Head of caudate nucleus (tissue), 42 donors: ENCODE measurements at regions not wholly inside any gene's neighbourhood (a gene's known extent, or its start where the extent isn't known, plus 50 kb on each side); places are given as distances from the start of the nearest gene placed in this dataset.
"Not testable (repeated sequence)": the region's sequence is repeated elsewhere in the genome, so short reads cannot be mapped to it uniquely, and the experiment has no call there.

ENCODE experiments used
- DNase-seq, 42 donors: peaks; one replicate each; pipeline versions ENCODE4 v3.0.0 to v3.0.0-alpha.2; 2020 to 2021; ENCODE audit warnings: mixed read lengths in 7 of 42
- intact Hi-C: fragments of 100-400 bp; cut with DNase I; formaldehyde crosslinking; loops from one replicate; pipeline ENCODE4 v1.15.0; 2022

GRCh38 chr6:68182386-68182785 is 452.7 kb upstream of the ADGRB3 start:
- intact Hi-C loops: no loop called here

GRCh38 chr6:68181027-68181426 is 454.1 kb upstream of the ADGRB3 start:
- DNase-seq, intact Hi-C loops: not testable (repeated sequence)

More at GRCh38 chr6:68182386-68182785, 452.7 kb upstream of the ADGRB3 start:
- no peak for DNase-seq

- intact Hi-C loops: no loop called here
- no peak for DNase-seq
These were observed 461.5 kb upstream of the ADGRB3 start for GRCh38 chr6:68173616-68174015.

GRCh38 chr6:68169922-68170321 is 465.2 kb upstream of the ADGRB3 start:
- intact Hi-C loops: no loop called here
- DNase-seq: no peak

- intact Hi-C loops: no loop called here
These were observed 467.5 kb upstream of the ADGRB3 start for GRCh38 chr6:68167604-68168003.

GRCh38 chr6:68160812-68161211 is 474.3 kb upstream of the ADGRB3 start:
- intact Hi-C loops, DNase-seq: not testable (repeated sequence)

More at GRCh38 chr6:68167604-68168003, 467.5 kb upstream of the ADGRB3 start:
- no peak for DNase-seq

- DNase-seq: no peak
- intact Hi-C loops: no loop called here
These were observed 474.7 kb upstream of the ADGRB3 start for GRCh38 chr6:68160348-68160747.

GRCh38 chr6:68159433-68159832 is 475.6 kb upstream of the ADGRB3 start:
- intact Hi-C loops: no loop called here

GRCh38 chr6:68158256-68158655 is 476.8 kb upstream of the ADGRB3 start:
- no peak for DNase-seq
- intact Hi-C loops: no loop called here

More at GRCh38 chr6:68159433-68159832, 475.6 kb upstream of the ADGRB3 start:
- DNase-seq: no peak

GRCh38 chr6:68144667-68145066 is 490.4 kb upstream of the ADGRB3 start:
- intact Hi-C loops: no loop called here
- DNase-seq: no peak

GRCh38 chr6:68141190-68141589 is 493.9 kb upstream of the ADGRB3 start:
- intact Hi-C loops: no loop called here
- DNase-seq: no peak

- intact Hi-C loops: no loop called here
- DNase-seq: no peak
These were observed 496.0 kb upstream of the ADGRB3 start for GRCh38 chr6:68139130-68139529.

- intact Hi-C loops: no loop called here
- no peak for DNase-seq
These were observed 500.3 kb upstream of the ADGRB3 start for GRCh38 chr6:68134796-68135195.

GRCh38 chr6:68128211-68128610 is 506.9 kb upstream of the ADGRB3 start:
- no peak for DNase-seq
- intact Hi-C loops: no loop called here

GRCh38 chr6:68127074-68127473 is 508.0 kb upstream of the ADGRB3 start:
- DNase-seq: no peak
- intact Hi-C loops: no loop called here

GRCh38 chr6:68126089-68126749 is 508.9 kb upstream of the ADGRB3 start:
- no peak for DNase-seq
- intact Hi-C loops: no loop called here

- DNase-seq, intact Hi-C loops: not testable (repeated sequence)
These were observed 512.1 kb upstream of the ADGRB3 start for GRCh38 chr6:68122975-68123374.

- intact Hi-C loops: no loop called here
- no peak for DNase-seq
These were observed 513.0 kb upstream of the ADGRB3 start for GRCh38 chr6:68122032-68122431.

GRCh38 chr6:68120954-68121353 is 514.1 kb upstream of the ADGRB3 start:
- DNase-seq, intact Hi-C loops: not testable (repeated sequence)

GRCh38 chr6:68114463-68115047 is 520.5 kb upstream of the ADGRB3 start:
- intact Hi-C loops: no loop called here
- no peak for DNase-seq

- DNase-seq: no peak
- intact Hi-C loops: no loop called here
These were observed 526.7 kb upstream of the ADGRB3 start for GRCh38 chr6:68108233-68108835.
